Thyroid gland (tissue), 4 donors: ENCODE measurements at regions not wholly inside any gene's neighbourhood (a gene's known extent, or its start where the extent isn't known, plus 50 kb on each side); places are given as distances from the start of the nearest gene placed in this dataset.

Experiments
- DNase-seq, 2 donors: peaks; one replicate each; pipeline ENCODE4 v3.0.0-alpha.2; 2019
- H3K27ac ChIP-seq, 3 donors: fragments of 200-600 bp; sonication (generic); 1 replicate in 2 of 3; 2 replicates in 1 of 3; pipeline ENCODE4 v1.5.1; 2016 to 2019; ENCODE audit warnings: mild to moderate bottlenecking in 1 of 3, moderate library complexity in 1 of 3
- H3K27me3 ChIP-seq: fragments of 200-600 bp; sonication (generic); one replicate; pipeline ENCODE4 v1.5.1; 2019
- H3K36me3 ChIP-seq, 2 donors: fragments of 200-600 bp; sonication (generic); one replicate each; pipeline ENCODE4 v1.5.1; 2016 to 2019
- H3K4me1 ChIP-seq, 2 donors: fragments of 200-600 bp; sonication (generic); one replicate each; pipeline ENCODE4 v1.5.1; 2017 to 2019
- H3K4me3 ChIP-seq, 3 donors: fragments of 200-600 bp; sonication (generic); replicated peaks in 1 of 3; 1 replicate in 2 of 3; 2 replicates in 1 of 3; pipeline ENCODE4 v1.5.1; 2016; ENCODE audit warnings: mild to moderate bottlenecking in 1 of 3
- H3K9me3 ChIP-seq: fragments of 200-600 bp; sonication (generic); one replicate; pipeline ENCODE4 v1.5.1; 2017
- CTCF ChIP-seq, 6 experiments: fragments of 200-600 bp in 3 of 6; fragments of 450-650 bp in 3 of 6; sonication (generic) in 3 of 6; IDR thresholded peaks; one replicate each; pipeline ENCODE4 v1.5.1; 2016 to 2019; ENCODE audit warnings: antibody characterized with exemption in 6 of 6, mild to moderate bottlenecking in 2 of 6, inconsistent platforms in 1 of 6, moderate library complexity in 1 of 6
- POLR2A ChIP-seq, 2 donors: fragments of 450-650 bp; IDR thresholded peaks; one replicate each; pipeline ENCODE4 v1.6.1; 2017; ENCODE audit warnings: antibody characterized with exemption in 2 of 2, mild to moderate bottlenecking in 2 of 2, moderate library complexity in 1 of 2
- WGBS, 2 donors: methylation state at CpG; one replicate each; pipeline ENCODE4 v1.1.5; 2017; 5-methylcytosine and 5-hydroxymethylcytosine counted together
- intact Hi-C: fragments of 100-400 bp; cut with DNase I; formaldehyde crosslinking; loops from one replicate; pipeline ENCODE4 v1.15.1; 2023

GRCh38 chr7:77476871-77477270, 60.2 kb upstream of the PTPN12 start:
- no peaks in the 10 kb centered on the region for H3K27me3 ChIP-seq
- DNase-seq, result no peak
- H3K9me3 ChIP-seq, result no peaks in the 10 kb centered on the region
- TF ChIP-seq CTCF (IDR thresholded peaks at IDR 0.05) (no peak), POLR2A (IDR thresholded peaks at IDR 0.05) (no peak)
- H3K4me1 ChIP-seq, result no peaks in the 10 kb centered on the region
- intact Hi-C loops, result no loop called here
- no peak overlapping the region for H3K4me3 ChIP-seq
- 80 to 88% methylated on average over 3 of the region's 3 CpGs for WGBS, 2 donors
- H3K27ac ChIP-seq, result no peak overlapping the region
- H3K36me3 ChIP-seq, result no peaks in the 10 kb centered on the region

DNA sequence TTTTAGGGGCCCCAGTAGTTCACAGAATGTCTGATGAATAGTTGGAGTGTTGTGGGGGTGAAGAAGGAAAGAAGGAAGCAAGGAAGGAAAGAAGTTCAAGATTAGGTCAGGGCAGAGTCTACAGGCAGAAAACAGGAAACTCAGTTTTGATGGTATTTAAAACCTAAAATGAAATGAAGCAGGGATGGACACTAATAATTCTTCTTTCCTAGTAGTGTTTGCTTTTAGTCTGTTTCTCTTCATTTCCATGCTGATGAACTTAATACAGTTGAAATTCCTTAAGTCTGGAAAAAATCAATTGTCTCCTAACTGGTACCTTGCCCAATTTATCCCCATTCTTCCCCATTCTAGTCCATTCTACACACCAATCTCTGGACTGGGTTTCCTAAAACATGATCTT, 59.0 kb upstream of the GSAP start:
- DNase-seq, result no peak
- H3K4me3 ChIP-seq, result no peak overlapping the region
- no peak overlapping the region for H3K27ac ChIP-seq
- H3K27me3 ChIP-seq, result no peaks in the 10 kb centered on the region
- H3K4me1 ChIP-seq, result no peaks in the 10 kb centered on the region
- intact Hi-C loops, result no loop called here
- no peaks in the 10 kb centered on the region for H3K9me3 ChIP-seq
- TF ChIP-seq CTCF (IDR thresholded peaks at IDR 0.05), result no peak
- no peak for TF ChIP-seq POLR2A (IDR thresholded peaks at IDR 0.05)
- no peaks in the 10 kb centered on the region for H3K36me3 ChIP-seq

GRCh38 chr7:77474756-77475155, 58.6 kb upstream of the GSAP start:
- Histone ChIP-seq H3K4me1 (no peaks in the 10 kb centered on the region), H3K36me3 (no peaks in the 10 kb centered on the region), H3K27ac (no peak overlapping the region), H3K27me3 (no peaks in the 10 kb centered on the region), H3K4me3 (no peak overlapping the region), H3K9me3 (no peaks in the 10 kb centered on the region)
- WGBS, 2 donors, result 74 to 89% methylated on average over 3 of the region's 3 CpGs
- TF ChIP-seq POLR2A (IDR thresholded peaks at IDR 0.05) (no peak), CTCF (IDR thresholded peaks at IDR 0.05) (no peak)
- intact Hi-C loops, result no loop called here
- no peak for DNase-seq

- no peaks in the 10 kb centered on the region for H3K4me1 ChIP-seq
- H3K9me3 ChIP-seq, result no peaks in the 10 kb centered on the region
- 88 to 94% methylated on average over 8 of the region's 8 CpGs for WGBS, 2 donors
- no peak overlapping the region for H3K4me3 ChIP-seq
- DNase-seq, result no peak
- intact Hi-C loops, result no loop called here
- H3K36me3 ChIP-seq, result no peaks in the 10 kb centered on the region
- TF ChIP-seq POLR2A (IDR thresholded peaks at IDR 0.05) (no peak), CTCF (IDR thresholded peaks at IDR 0.05) (no peak)
- no peak overlapping the region for H3K27ac ChIP-seq
- no peaks in the 10 kb centered on the region for H3K27me3 ChIP-seq
Observed at GRCh38 chr7:77473229-77474005, 57.3 kb upstream of the GSAP start.

DNA sequence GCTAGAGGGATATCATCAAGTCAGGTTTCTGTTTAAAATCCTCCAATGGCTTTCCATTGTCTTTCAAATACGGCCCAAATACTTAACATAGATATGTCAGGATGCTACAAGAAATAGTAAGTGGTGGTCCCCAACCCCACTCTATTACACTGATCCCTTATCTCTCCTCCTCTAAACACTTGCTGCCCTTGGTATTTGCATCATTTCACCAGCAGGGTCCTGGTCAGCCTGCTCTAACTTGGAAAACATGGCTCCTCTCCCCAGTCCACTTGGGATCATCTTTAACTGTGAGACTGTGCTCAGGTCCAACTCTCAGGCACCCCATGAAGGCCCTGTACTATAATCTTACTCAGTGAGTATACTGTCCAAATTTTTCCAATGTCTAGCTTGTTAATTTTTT, 53.8 kb upstream of the GSAP start:
- intact Hi-C loops, result no loop called here
- 96 to 100% methylated on average over 1 of the region's 1 CpG for WGBS, 2 donors
- Histone ChIP-seq H3K36me3 (no peaks in the 10 kb centered on the region), H3K27ac (no peak overlapping the region), H3K27me3 (no peaks in the 10 kb centered on the region), H3K9me3 (no peaks in the 10 kb centered on the region), H3K4me1 (no peaks in the 10 kb centered on the region), H3K4me3 (no peak overlapping the region)
- no peak for TF ChIP-seq POLR2A (IDR thresholded peaks at IDR 0.05)
- TF ChIP-seq CTCF (IDR thresholded peaks at IDR 0.05), result no peak
- DNase-seq, result no peak
